GM23338 (cell line): ENCODE measurements at regions not wholly inside any gene's neighbourhood (a gene's known extent, or its start where the extent isn't known, plus 50 kb on each side); places are given as distances from the start of the nearest gene placed in this dataset.

Experiments
- ATAC-seq: fragments of 200-7000 bp; cut with Tn5 transposase; 3 replicates; pipeline ENCODE4 v1.9.1; 2020
- DNase-seq: peaks from one replicate; pipeline ENCODE4 v3.0.0-alpha.2; 2015; ENCODE audit warnings: low spot score
- H2AFZ ChIP-seq: fragments of 200-600 bp; sonication (generic); 2 replicates; pipeline ENCODE4 v1.8.0; 2016; ENCODE audit warnings: antibody characterized with exemption, mild to moderate bottlenecking, moderate library complexity
- H3F3A ChIP-seq: fragments of 200-600 bp; sonication (generic); replicated peaks from 2 replicates; pipeline ENCODE4 v1.8.0; 2017; ENCODE audit warnings: antibody characterized with exemption, mixed run types, low read depth
- H3K27ac ChIP-seq: fragments of 200-600 bp; sonication (generic); 2 replicates; pipeline ENCODE4 v1.6.1; 2016; ENCODE audit warnings: low read depth
- H3K27me3 ChIP-seq: fragments of 200-600 bp; sonication (generic); 2 replicates; pipeline ENCODE4 v1.8.0; 2016; ENCODE audit warnings: mild to moderate bottlenecking, mixed run types, moderate library complexity; ENCODE audit not compliant: insufficient read depth
- H3K36me3 ChIP-seq: fragments of 200-600 bp; sonication (generic); 2 replicates; pipeline ENCODE4 v1.8.0; 2016; ENCODE audit warnings: mild to moderate bottlenecking; ENCODE audit not compliant: insufficient read depth
- H3K4me1 ChIP-seq: fragments of 200-600 bp; sonication (generic); 2 replicates; pipeline ENCODE4 v1.8.0; 2016; ENCODE audit warnings: mild to moderate bottlenecking, moderate library complexity; ENCODE audit not compliant: insufficient read depth
- H3K4me2 ChIP-seq: fragments of 200-600 bp; sonication (generic); 2 replicates; pipeline ENCODE4 v1.7.1; 2017; ENCODE audit warnings: mixed run types
- H3K4me3 ChIP-seq: fragments of 200-600 bp; sonication (generic); 2 replicates; pipeline ENCODE4 v1.6.1; 2016; ENCODE audit warnings: mixed run types
- H3K79me2 ChIP-seq: fragments of 200-600 bp; sonication (generic); replicated peaks from 2 replicates; pipeline ENCODE4 v1.8.0; 2017; ENCODE audit warnings: mild to moderate bottlenecking; ENCODE audit not compliant: insufficient read depth
- H3K9me2 ChIP-seq: fragments of 200-600 bp; sonication (generic); 2 replicates; pipeline ENCODE4 v1.8.0; 2017; ENCODE audit not compliant: insufficient read depth
- H4K20me1 ChIP-seq: fragments of 200-600 bp; sonication (generic); replicated peaks from 2 replicates; pipeline ENCODE4 v1.8.0; 2017; ENCODE audit warnings: mild to moderate bottlenecking; ENCODE audit not compliant: insufficient read depth
- H3K27ac Mint-ChIP-seq: 2 replicates; pipeline ENCODE4 v1.8.0; 2020; ENCODE audit warnings: inconsistent platforms, mild to moderate bottlenecking, moderate library complexity, mixed read lengths
- H3K27me3 Mint-ChIP-seq: 3 replicates; pipeline ENCODE4 v1.8.0; 2022; ENCODE audit warnings: low read depth, mild to moderate bottlenecking, moderate library complexity, mixed read lengths, inconsistent platforms; ENCODE audit not compliant: insufficient read depth, poor library complexity
- H3K36me3 Mint-ChIP-seq: 3 replicates; pipeline ENCODE4 v1.8.0; 2021; ENCODE audit warnings: low read depth, mild to moderate bottlenecking, inconsistent platforms, moderate library complexity, mixed read lengths
- H3K4me1 Mint-ChIP-seq: 3 replicates; pipeline ENCODE4 v1.8.0; 2020; ENCODE audit warnings: mild to moderate bottlenecking, inconsistent platforms, mixed read lengths
- H3K4me3 Mint-ChIP-seq: 3 replicates; pipeline ENCODE4 v1.8.0; 2021; ENCODE audit warnings: moderate library complexity, mild to moderate bottlenecking, inconsistent platforms, mixed read lengths
- H3K9me3 Mint-ChIP-seq: 3 replicates; pipeline ENCODE4 v1.8.0; 2020; ENCODE audit warnings: moderate library complexity, mild to moderate bottlenecking, inconsistent platforms, mixed read lengths
- EZH2 ChIP-seq: fragments of 200-600 bp; sonication (generic); IDR thresholded peaks from one replicate; pipeline ENCODE4 v1.8.0; 2017; ENCODE audit warnings: antibody characterized with exemption, mild to moderate bottlenecking, low read depth; ENCODE audit not compliant: unreplicated experiment
- EZH2phosphoT487 ChIP-seq: fragments of 200-600 bp; sonication (generic); IDR thresholded peaks from one replicate; pipeline ENCODE4 v1.8.1; 2018; ENCODE audit warnings: antibody characterized with exemption; ENCODE audit not compliant: unreplicated experiment
- JUNB ChIP-seq: IDR thresholded peaks from one replicate; pipeline ENCODE4 v1.6.1; 2016; ENCODE audit warnings: antibody characterized with exemption; ENCODE audit not compliant: unreplicated experiment
- NANOG ChIP-seq: IDR thresholded peaks from 2 replicates; pipeline ENCODE4 v1.6.1; 2016; ENCODE audit warnings: antibody characterized with exemption, borderline replicate concordance
- POLR2AphosphoS5 ChIP-seq: IDR thresholded peaks from 2 replicates; pipeline ENCODE4 v1.6.1; 2016; ENCODE audit warnings: antibody characterized with exemption, low read depth
- STAT1 ChIP-seq: IDR thresholded peaks from one replicate; pipeline ENCODE4 v1.6.1; 2016; ENCODE audit warnings: antibody characterized with exemption; ENCODE audit not compliant: unreplicated experiment
- ZNF114 ChIP-seq: fragments of 250-450 bp; sonication (Bioruptor Pico); IDR thresholded peaks from 2 replicates; pipeline ENCODE4 v1.5.0; 2020; ENCODE audit warnings: mild to moderate bottlenecking, moderate library complexity
- TF ChIP-seq, protein P1 (sequence below): IDR thresholded peaks from 2 replicates; pipeline ENCODE4 v1.6.1; 2016; ENCODE audit warnings: antibody characterized with exemption
- TF ChIP-seq, protein P2 (sequence below): IDR thresholded peaks from one replicate; pipeline ENCODE4 v1.6.1; 2018; ENCODE audit warnings: antibody characterized with exemption; ENCODE audit not compliant: unreplicated experiment

DNA sequence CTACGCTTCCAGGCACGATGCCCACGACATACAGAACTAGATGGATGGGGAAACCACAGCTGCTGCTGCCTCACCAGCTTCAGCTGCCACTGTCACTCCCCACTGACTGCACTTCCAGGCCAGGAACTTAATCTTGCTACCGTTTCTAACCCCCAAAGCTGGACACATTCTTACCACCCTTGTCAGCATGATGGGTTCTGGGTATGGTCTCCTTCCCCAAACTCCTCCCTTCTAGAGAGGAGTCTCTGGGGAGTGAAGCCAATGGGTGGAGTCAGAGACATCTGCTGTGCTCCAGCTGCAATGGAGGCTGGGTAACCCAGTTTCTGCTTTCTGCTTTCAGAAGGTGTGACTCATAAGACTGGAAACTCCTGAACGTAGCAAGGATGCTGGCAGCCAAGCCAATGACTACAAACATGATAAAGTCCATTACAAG, 87.0 kb upstream of the THY1 start (continued):
- TF ChIP-seq, protein P1, sequence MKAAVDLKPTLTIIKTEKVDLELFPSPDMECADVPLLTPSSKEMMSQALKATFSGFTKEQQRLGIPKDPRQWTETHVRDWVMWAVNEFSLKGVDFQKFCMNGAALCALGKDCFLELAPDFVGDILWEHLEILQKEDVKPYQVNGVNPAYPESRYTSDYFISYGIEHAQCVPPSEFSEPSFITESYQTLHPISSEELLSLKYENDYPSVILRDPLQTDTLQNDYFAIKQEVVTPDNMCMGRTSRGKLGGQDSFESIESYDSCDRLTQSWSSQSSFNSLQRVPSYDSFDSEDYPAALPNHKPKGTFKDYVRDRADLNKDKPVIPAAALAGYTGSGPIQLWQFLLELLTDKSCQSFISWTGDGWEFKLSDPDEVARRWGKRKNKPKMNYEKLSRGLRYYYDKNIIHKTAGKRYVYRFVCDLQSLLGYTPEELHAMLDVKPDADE: no peak
- TF ChIP-seq, protein P2, sequence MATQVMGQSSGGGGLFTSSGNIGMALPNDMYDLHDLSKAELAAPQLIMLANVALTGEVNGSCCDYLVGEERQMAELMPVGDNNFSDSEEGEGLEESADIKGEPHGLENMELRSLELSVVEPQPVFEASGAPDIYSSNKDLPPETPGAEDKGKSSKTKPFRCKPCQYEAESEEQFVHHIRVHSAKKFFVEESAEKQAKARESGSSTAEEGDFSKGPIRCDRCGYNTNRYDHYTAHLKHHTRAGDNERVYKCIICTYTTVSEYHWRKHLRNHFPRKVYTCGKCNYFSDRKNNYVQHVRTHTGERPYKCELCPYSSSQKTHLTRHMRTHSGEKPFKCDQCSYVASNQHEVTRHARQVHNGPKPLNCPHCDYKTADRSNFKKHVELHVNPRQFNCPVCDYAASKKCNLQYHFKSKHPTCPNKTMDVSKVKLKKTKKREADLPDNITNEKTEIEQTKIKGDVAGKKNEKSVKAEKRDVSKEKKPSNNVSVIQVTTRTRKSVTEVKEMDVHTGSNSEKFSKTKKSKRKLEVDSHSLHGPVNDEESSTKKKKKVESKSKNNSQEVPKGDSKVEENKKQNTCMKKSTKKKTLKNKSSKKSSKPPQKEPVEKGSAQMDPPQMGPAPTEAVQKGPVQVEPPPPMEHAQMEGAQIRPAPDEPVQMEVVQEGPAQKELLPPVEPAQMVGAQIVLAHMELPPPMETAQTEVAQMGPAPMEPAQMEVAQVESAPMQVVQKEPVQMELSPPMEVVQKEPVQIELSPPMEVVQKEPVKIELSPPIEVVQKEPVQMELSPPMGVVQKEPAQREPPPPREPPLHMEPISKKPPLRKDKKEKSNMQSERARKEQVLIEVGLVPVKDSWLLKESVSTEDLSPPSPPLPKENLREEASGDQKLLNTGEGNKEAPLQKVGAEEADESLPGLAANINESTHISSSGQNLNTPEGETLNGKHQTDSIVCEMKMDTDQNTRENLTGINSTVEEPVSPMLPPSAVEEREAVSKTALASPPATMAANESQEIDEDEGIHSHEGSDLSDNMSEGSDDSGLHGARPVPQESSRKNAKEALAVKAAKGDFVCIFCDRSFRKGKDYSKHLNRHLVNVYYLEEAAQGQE: no peak
- TF ChIP-seq JUNB (no peak), NANOG (no peak), POLR2AphosphoS5 (no peak), EZH2phosphoT487 (no peak), STAT1 (no peak), EZH2 (no peak), ZNF114 (CRISPR knock-in tag) (no peak)

DNA sequence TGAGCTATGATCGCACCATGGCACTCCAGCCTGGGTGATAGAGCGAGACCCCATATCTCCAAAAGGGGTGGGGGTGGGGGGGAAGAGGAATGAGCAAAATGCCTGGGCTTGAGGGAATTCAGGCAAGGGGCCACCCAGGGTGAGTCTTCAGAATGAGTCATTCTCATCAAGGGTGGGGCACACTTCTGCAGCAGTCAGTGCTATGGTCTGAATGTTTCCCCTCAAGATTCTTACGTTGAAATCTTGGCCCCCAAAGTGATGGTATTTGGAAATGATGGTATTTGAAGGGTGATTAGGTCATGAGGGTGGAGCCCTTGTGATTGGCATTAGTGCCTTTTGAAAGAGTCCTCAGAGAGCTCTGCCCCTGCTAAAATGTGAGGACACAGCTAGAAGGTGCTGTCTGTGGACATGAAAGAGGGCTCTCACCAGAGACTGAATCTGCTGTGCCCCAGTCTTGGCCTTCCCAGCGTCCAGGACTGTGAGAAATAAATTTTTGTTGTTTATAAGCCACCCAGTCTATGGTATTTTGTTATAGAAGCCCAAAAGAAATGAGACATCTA, 86.4 kb upstream of the THY1 start:
- ATAC-seq: no peak
- peaks cover 8% of the 10 kb centered on the region for H3K4me1 Mint-ChIP-seq

More for the DNA sequence above, 86.4 kb upstream of the THY1 start:
- Mint-ChIP-seq H3K27ac (no peak overlapping the region), H3K27me3 (peaks cover 7% of the 10 kb centered on the region), H3K4me3 (no peak overlapping the region), H3K36me3 (peaks cover 5% of the 10 kb centered on the region; the same call in 1 of the 3 replicates), H3K9me3 (peaks cover 20% of the 10 kb centered on the region)
- Histone ChIP-seq H3F3A (no peaks in the 10 kb centered on the region), H3K4me3 (no peak overlapping the region), H3K36me3 (no peaks in the 10 kb centered on the region), H3K4me1 (peaks cover 3% of the 10 kb centered on the region; the same call in 1 of the 2 replicates), H3K27ac (no peak overlapping the region), H3K4me2 (no peak overlapping the region), H3K9me2 (no peaks in the 10 kb centered on the region), H2AFZ (no peak overlapping the region), H3K27me3 (no peaks in the 10 kb centered on the region), H4K20me1 (no peaks in the 10 kb centered on the region), H3K79me2 (no peaks in the 10 kb centered on the region)
- TF ChIP-seq JUNB: no peak
- TF ChIP-seq, protein P2: no peak
- no peak for TF ChIP-seq EZH2phosphoT487
- no peak for DNase-seq
